AG08395 (cell line): ENCODE measurements at regions not wholly inside any gene's neighbourhood (a gene's known extent, or its start where the extent isn't known, plus 50 kb on each side); places are given as distances from the start of the nearest gene placed in this dataset.

Experiments used
- DNase-seq: peaks from one replicate; pipeline ENCODE4 v3.0.0; 2012; ENCODE audit warnings: mixed read lengths, low spot score

- DNase-seq, result no peak
Observed at GRCh38 chr5:15261269-15261995, 238.5 kb upstream of the FBXL7 start.

- DNase-seq, result peak; percentile 10
Observed at GRCh38 chr5:15260356-15261268, 239.4 kb upstream of the FBXL7 start.

- DNase-seq, result no peak
Observed at GRCh38 chr5:15256485-15256884, 243.5 kb upstream of the FBXL7 start.

GRCh38 chr5:15255576-15255975 lies 244.4 kb upstream of the FBXL7 start:
- DNase-seq, result no peak

- peak; percentile 14 for DNase-seq
Observed at GRCh38 chr5:15254607-15255006, 245.4 kb upstream of the FBXL7 start.

GRCh38 chr5:15252331-15252730 lies 247.6 kb upstream of the FBXL7 start:
- DNase-seq, result no peak

GRCh38 chr5:15249152-15249551 lies 250.8 kb upstream of the FBXL7 start:
- peak; percentile 47 for DNase-seq

- no peak for DNase-seq
Observed at GRCh38 chr5:15248731-15249130, 251.2 kb upstream of the FBXL7 start.

GRCh38 chr5:15245913-15246312 lies 254.1 kb upstream of the FBXL7 start:
- no peak for DNase-seq

- no peak for DNase-seq
Observed at GRCh38 chr5:15243301-15244020, 256.5 kb upstream of the FBXL7 start.

GRCh38 chr5:15241216-15241821 lies 258.7 kb upstream of the FBXL7 start:
- DNase-seq, result no peak

GRCh38 chr5:15238006-15238405 lies 262.0 kb upstream of the FBXL7 start:
- no peak for DNase-seq

- no peak for DNase-seq
Observed at GRCh38 chr5:15236911-15237508, 263.0 kb upstream of the FBXL7 start.

- no peak for DNase-seq
Observed at GRCh38 chr5:15234911-15235310, 265.1 kb upstream of the FBXL7 start.

- no peak for DNase-seq
Observed at GRCh38 chr5:15234366-15234765, 265.6 kb upstream of the FBXL7 start.

GRCh38 chr5:15233566-15233965 lies 266.4 kb upstream of the FBXL7 start:
- no peak for DNase-seq

GRCh38 chr5:15222156-15222555 lies 277.8 kb upstream of the FBXL7 start:
- DNase-seq, result no peak

GRCh38 chr5:15220642-15221173 lies 279.3 kb upstream of the FBXL7 start:
- DNase-seq, result no peak

- no peak for DNase-seq
Observed at GRCh38 chr5:15215056-15215455, 284.9 kb upstream of the FBXL7 start.

- DNase-seq, result no peak
Observed at GRCh38 chr5:15214010-15214409, 286.0 kb upstream of the FBXL7 start.

GRCh38 chr5:15209053-15209762 lies 290.8 kb upstream of the FBXL7 start:
- DNase-seq, result no peak
